Panc1 (cell line): ENCODE measurements at regions not wholly inside any gene's neighbourhood (a gene's known extent, or its start where the extent isn't known, plus 50 kb on each side); places are given as distances from the start of the nearest gene placed in this dataset.

ENCODE experiments used
- CTCF ChIP-seq: fragments of 450-650 bp; IDR thresholded peaks from 2 replicates; pipeline ENCODE4 v1.5.1; 2017; ENCODE audit warnings: mild to moderate bottlenecking
- POLR2AphosphoS5 ChIP-seq: IDR thresholded peaks from 2 replicates; pipeline ENCODE4 v1.6.1; 2012; ENCODE audit warnings: mild to moderate bottlenecking, low read depth, low read length, moderate library complexity
- REST ChIP-seq, 2 experiments: IDR thresholded peaks; 2 replicates each; pipeline ENCODE4 v1.6.1; 2011 to 2012; ENCODE audit warnings: low read depth in 2 of 2, control low read depth in 1 of 2, low read length in 1 of 2, mild to moderate bottlenecking in 1 of 2, moderate library complexity in 1 of 2; ENCODE audit not compliant: insufficient read depth in 1 of 2
- SIN3A ChIP-seq: IDR thresholded peaks from 2 replicates; pipeline ENCODE4 v1.6.1; 2012; ENCODE audit warnings: low read depth, mild to moderate bottlenecking, low read length, moderate library complexity, borderline replicate concordance; ENCODE audit not compliant: insufficient read depth
- TCF7L2 ChIP-seq: IDR thresholded peaks from 2 replicates; pipeline ENCODE4 v1.6.1; 2011; ENCODE audit warnings: mild to moderate bottlenecking, low read depth, low read length, inconsistent platforms

GRCh38 chr5:136703706-136704105 is 338.4 kb upstream of the TRPC7 start:
- TF ChIP-seq POLR2AphosphoS5 = no peak
- no peak for TF ChIP-seq CTCF
- TF ChIP-seq REST (IDR thresholded peaks at IDR 0.05; ENCODE audit: insufficient read depth in 1 of 2, low read depth in 2 of 2, low read length in 1 of 2) = no peak
- no peak for TF ChIP-seq TCF7L2
- no peak for TF ChIP-seq SIN3A
